ENCODE measurements at regions not wholly inside any gene's neighbourhood (a gene's known extent, or its start where the extent isn't known, plus 50 kb on each side); places are given as distances from the start of the nearest gene placed in this dataset.
"Not testable (repeated sequence)": the region's sequence is repeated elsewhere in the genome, so short reads cannot be mapped to it uniquely, and the experiment has no call there.

- DNase-seq: no peak
These were observed 552.6 kb upstream of the CBLB start for GRCh38 chr3:106421426-106421825.

- DNase-seq: no peak
These were observed 553.1 kb upstream of the CBLB start for GRCh38 chr3:106421909-106422308.

DNA sequence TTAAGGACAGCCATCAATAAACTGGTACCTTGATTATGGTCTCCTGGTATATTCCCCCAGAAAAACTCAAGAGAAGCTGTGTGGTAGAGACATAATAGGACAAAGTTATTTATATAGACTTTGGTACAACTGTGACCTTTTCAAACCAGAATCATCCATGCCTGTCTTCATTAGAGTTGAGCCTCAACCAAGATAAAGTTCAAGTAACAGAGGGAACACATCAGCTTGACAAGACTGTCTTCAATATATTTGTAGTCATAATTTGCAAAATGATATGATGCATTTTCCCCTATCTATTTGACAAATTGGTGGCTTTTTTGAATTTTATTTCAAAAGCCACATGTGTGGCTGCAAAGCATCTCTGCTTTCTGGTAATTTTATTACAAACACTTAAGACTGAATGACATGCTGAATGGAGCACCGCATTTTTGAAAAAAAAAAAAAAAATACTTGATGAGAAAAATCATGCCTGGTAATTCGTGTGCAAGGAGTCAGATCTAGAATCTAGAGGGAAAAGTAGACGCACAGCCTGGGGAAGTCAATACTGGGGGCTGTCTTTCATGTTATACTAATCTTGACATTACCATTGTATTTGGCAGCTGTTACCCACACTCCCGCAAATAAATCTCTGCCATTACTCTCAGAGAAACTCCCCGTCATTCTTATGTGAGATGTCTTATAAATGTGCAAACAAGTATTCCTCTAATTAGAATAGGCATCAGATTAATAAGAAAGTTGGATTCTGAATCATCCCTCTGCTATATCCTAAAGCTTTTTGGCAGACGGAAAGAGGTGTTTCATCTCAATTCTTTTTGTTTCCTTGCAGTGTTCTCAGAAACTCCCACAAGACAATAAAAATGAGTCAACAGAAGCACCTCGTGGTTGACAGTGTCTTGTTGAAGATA is 554.8 kb upstream of the CBLB start:
- no peak for DNase-seq

- DNase-seq: no peak
These were observed 556.2 kb upstream of the CBLB start for GRCh38 chr3:106425026-106425425.

DNA sequence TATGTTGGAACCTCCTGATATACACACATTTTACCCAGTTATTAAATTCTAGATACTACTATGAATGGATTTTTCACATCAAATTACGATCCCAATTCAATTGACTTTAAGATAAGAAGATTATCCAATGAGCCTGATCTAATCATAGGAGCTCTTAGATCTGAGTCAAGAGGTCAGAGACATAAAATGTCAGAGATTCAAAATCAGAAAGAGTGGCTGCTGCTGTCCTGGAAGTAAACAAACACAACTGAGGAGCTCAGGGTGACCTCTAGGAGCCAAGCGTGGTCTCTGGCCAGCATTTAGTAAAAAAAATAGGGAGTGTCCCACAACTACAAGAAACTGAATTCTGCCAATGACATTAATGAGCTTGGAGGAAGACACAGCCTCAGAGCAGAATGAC is 557.1 kb upstream of the CBLB start:
- no peak for DNase-seq

- no peak for DNase-seq
These were observed 559.8 kb upstream of the CBLB start for GRCh38 chr3:106428565-106428994.

GRCh38 chr3:106431721-106432120 is 562.9 kb upstream of the CBLB start:
- DNase-seq: no peak

GRCh38 chr3:106435899-106436453 is 567.2 kb upstream of the CBLB start:
- no peak for DNase-seq

DNA sequence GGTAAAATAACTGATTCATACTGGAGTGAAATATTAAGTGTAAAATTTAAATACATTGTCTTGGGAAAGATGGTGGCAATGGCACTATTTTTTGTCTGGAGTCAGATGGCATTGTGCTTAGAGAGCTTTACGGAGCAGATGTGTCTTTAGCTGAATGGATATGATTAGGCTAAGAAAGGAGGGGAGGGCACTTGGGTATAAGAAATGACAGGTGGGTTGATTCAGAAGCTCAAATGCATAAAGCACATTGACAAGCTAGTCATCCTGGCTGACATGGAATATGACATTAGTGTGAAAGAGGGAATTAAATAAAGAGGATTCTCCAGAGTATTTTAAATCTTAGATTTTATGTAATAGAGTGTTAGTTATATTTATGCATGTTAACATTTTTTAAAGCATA is 570.1 kb upstream of the CBLB start:
- no peak for DNase-seq

DNA sequence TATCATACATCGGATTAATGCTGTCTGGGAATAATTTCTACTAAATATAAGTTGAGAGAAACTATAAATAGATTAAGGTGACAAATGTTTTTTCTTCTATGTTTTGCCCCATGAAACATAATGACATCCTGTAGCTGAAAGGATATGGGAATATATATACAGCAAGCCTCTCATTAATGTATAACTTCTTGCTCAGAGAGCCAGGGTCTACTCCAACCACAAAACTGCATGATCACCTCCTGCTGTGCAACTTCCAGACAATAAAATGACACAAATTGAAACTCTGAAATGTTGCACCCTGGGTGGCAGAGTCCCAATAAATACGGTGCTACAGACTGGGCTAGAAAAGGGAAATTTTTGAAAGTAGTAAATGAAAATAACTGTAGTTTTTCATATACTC is 571.9 kb upstream of the CBLB start:
- no peak for DNase-seq

DNA sequence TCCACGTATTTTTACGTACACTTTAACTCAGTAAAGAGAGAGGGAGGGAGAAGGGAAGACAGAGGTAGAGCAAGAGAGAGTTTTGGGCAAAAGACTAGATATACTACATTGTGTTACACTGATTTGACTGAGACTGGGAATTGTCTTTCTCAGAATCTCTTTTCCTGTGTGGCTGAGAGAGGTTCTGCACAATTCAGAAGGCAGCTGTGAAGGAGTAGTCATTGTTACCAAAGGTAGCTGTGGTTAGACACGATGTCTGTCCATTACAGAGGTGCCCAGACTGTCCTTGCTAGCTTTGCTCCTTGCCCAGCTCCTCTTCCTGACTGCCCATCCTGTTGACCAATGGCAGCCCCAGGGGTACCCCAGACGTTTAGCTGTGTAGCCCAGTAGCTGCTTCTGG is 577.5 kb upstream of the CBLB start:
- no peak for DNase-seq

- DNase-seq: no peak
These were observed 579.0 kb upstream of the CBLB start for GRCh38 chr3:106447723-106448301.

DNA sequence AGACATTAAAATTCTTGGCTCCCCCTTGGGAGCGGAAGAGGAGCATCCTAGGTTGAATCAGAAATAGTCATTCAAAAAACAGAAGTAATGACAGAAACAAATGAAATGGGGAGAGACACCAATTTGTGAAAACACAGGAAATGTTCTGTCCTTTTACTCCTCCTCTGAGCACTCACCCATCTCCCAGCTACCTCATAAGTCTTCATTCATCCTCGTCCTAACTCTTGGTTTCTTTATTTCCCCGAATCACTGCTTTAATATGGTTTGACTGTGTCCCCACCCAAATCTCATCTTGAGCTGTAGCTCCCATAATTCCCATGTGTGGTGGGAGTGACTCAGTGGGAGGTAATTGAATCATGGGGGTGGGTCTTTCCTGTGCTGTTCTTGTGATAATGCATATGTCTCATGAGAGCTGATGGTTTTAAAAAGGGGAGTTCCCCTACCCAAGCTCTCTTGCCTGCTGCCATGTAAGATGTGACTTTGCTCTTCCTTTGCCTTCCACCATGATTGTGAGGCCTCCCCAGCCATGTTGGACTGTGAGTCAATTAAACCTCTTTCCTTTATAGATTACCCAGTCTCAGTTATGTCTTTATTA is 579.7 kb upstream of the CBLB start:
- not testable (repeated sequence) for DNase-seq

DNA sequence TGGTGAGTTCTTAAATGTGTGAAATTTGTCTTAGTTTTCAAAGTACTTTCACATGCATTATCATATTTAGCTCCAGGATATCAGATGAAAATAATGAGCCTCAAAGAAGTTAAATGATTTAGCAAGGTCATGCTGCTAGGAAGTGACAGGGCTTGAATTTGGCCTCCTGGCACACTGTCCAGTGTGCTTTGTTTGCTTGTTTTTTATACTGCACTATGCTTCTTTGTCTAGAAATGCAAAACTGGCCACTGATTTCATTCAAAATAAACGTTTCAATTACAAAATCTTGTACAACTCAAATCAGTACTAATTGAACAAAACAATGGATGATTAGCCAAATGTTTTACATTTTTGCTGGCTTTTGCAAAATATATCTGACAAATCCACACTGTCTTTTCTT is 583.3 kb upstream of the CBLB start:
- DNase-seq: no peak

DNA sequence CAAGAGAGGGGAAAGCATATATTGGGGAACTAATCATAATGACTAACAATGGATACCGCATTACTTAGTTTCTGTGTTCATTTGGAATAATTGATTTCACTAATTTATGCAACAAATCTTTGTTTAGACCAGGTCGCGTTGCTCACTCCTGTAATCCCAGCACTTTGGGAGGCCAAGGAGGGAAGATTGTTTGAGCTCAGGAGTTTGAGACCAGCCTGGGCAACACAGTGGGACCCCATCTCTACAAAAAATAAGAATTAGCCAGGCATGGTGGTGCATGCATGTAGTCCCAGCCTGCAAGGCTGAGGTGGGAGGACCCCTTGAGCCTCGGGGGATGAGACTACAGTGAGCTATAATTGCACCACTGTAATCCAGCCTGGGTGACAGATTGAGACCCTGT is 585.7 kb upstream of the CBLB start:
- DNase-seq: no peak

- DNase-seq: no peak
These were observed 588.7 kb upstream of the CBLB start for GRCh38 chr3:106457281-106458180.

- DNase-seq: no peak
These were observed 590.1 kb upstream of the CBLB start for GRCh38 chr3:106458952-106459351.

- no peak for DNase-seq
These were observed 598.1 kb upstream of the CBLB start for GRCh38 chr3:106466881-106467280.

DNA sequence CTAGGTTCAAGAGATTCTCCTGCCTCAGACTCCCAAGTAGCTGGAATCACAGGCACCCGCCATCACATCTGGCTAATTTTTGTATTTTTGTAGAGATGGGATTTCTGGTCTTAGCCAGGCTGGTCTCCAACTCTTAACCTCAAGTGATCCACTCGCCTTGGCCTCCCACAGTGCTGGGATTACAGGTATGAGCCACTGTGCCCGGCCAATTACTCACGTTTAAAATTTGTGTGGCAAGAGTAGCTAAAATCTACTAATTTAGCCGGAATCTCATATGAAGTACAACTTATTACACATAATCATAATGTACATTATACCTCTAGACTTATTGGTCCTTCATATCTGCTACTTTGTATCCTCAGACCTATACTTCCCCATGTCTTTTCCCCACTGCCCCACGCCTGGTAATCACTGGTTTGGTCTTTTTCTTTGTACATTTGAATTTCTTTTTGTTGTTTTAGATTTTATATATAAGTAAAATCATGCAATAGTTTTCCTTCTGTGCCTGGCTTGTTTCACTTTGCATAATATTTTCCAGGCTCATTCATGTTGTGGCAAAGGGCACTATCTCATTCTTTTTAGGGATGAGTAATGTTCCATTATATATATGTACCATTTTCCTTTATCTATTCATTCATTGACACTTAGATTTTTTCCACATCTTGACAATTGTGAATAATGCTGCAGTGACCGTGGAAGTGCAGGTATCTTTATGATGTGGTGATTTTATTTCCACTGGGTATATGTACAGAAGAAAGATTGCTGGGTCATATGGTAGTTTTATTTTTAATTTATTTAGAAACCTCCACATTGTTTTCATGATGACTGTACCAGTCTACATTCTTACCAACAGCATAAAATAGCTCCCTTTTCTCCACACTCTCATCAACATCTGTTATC is 605.0 kb upstream of the CBLB start:
- DNase-seq: no peak

GRCh38 chr3:106482451-106482850 is 613.6 kb upstream of the CBLB start:
- DNase-seq: no peak

- DNase-seq: no peak
These were observed 616.4 kb upstream of the CBLB start for GRCh38 chr3:106485217-106485616.

DNA sequence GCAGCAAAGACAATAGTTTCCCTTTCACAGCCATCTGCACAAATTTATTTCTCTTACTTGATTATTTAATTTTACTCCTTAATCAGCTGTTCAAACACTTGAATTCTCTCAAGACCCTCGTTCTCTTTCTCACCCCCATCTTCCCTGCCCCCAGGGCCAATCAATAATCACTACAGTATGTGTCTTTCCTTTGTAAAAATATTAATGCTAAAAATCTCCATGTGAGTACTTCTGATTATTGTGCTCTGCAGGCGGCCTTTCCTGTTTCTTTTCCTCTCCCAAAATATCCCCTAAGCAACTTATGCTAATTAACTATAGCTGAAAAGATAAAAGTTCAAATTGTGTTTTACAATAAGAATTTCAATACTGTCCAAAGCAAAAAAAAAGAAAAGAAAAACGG is 617.0 kb upstream of the CBLB start:
- DNase-seq: no peak

Data from activated effector memory CD4-positive, alpha-beta T cell treated with anti-CD3 and anti-CD28 coated beads, Interleukin-2, amount 50 U/mL, for 16 hours (primary cell).